GM12875 (cell line): ENCODE measurements at regions not wholly inside any gene's neighbourhood (a gene's known extent, or its start where the extent isn't known, plus 50 kb on each side); places are given as distances from the start of the nearest gene placed in this dataset.
"Not testable (repeated sequence)": the region's sequence is repeated elsewhere in the genome, so short reads cannot be mapped to it uniquely, and the experiment has no call there.

Experiments
- H3K4me3 ChIP-seq: one replicate; pipeline ENCODE4 v1.5.1; 2011; ENCODE audit warnings: low read depth, low read length, control low read depth
- CTCF ChIP-seq: IDR thresholded peaks from 2 replicates; pipeline ENCODE4 v1.5.1; 2011; ENCODE audit warnings: low read depth, mild to moderate bottlenecking, control low read depth, inconsistent platforms, low read length, moderate library complexity, borderline replicate concordance; ENCODE audit not compliant: insufficient read depth

GRCh38 chr22:19659805-19660345, 54.4 kb upstream of the SEPTIN5 start:
- TF ChIP-seq CTCF = no peak
- no peak overlapping the region for H3K4me3 ChIP-seq

- H3K4me3 ChIP-seq = not testable (repeated sequence)
Observed at GRCh38 chr22:19660583-19660982, 53.7 kb upstream of the SEPTIN5 start.

- no peak overlapping the region for H3K4me3 ChIP-seq
- TF ChIP-seq CTCF = no peak
Observed at GRCh38 chr22:19661156-19661555, 53.1 kb upstream of the SEPTIN5 start.

GRCh38 chr22:19662049-19662684, 52.1 kb upstream of the SEPTIN5 start:
- H3K4me3 ChIP-seq = not testable (repeated sequence)

- no peak overlapping the region for H3K4me3 ChIP-seq
- no peak for TF ChIP-seq CTCF
Observed at GRCh38 chr22:19663286-19663815, 51.0 kb upstream of the SEPTIN5 start.

GRCh38 chr22:19663821-19664355, 50.4 kb upstream of the SEPTIN5 start:
- no peak overlapping the region for H3K4me3 ChIP-seq
- TF ChIP-seq CTCF = no peak

GRCh38 chr22:19664406-19664805, 49.9 kb upstream of the SEPTIN5 start:
- no peak overlapping the region for H3K4me3 ChIP-seq
- no peak for TF ChIP-seq CTCF
